ENCODE measurements at regions not wholly inside any gene's neighbourhood (a gene's known extent, or its start where the extent isn't known, plus 50 kb on each side); places are given as distances from the start of the nearest gene placed in this dataset.

- no peak for DNase-seq
Observed at GRCh38 chr12:17528394-17528793, 561.6 kb downstream of the RERGL start.

GRCh38 chr12:17527021-17527420, 563.0 kb downstream of the RERGL start:
- DNase-seq, result no peak

- no peak for DNase-seq
Observed at GRCh38 chr12:17511369-17511768, 578.6 kb downstream of the RERGL start.

DNA sequence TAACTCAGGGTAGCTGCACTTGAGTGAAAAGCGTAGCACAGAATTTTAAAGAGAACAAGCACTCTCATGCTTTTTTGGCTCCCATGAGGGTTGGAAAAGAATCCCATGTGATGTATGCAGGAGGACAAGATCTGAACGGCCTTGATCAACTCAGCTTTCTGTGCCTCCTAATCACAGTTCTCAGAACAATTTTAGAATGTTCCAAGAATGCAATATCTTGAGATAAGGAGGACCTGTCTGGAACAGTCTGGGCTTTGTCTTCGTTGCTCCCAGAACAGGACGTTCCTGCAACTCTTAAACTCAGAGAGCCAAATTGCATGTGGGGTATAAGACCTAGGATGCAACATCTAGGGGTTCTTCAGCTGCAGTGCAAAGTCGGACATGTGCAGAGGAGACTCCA, 582.7 kb downstream of the RERGL start:
- no peak for DNase-seq

GRCh38 chr12:17503742-17504141, 586.3 kb downstream of the RERGL start:
- no peak for DNase-seq

- DNase-seq, result no peak
Observed at GRCh38 chr12:17489452-17489851, 600.5 kb downstream of the RERGL start.

GRCh38 chr12:17478908-17479673, 610.9 kb downstream of the RERGL start:
- no peak for DNase-seq

DNA sequence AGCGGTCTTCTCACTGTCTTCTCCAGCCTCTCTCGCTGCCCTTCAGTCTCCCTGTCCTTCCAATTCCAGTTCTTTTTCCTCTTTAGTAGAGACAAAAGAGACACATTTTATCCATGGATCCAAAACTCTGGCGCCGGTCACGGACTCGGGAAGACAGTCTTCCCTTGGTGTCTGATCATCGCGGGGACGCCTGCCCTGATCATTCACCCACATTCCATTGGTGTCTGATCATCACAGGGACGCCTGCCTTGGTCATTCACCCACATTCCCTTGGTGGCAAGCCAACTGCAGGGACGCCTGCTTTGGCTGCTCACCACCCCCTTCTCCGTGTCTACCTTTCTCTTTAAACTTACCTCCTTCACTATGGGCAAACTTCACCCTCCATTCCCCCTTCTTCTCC, 619.5 kb downstream of the RERGL start:
- no peak for DNase-seq

DNA sequence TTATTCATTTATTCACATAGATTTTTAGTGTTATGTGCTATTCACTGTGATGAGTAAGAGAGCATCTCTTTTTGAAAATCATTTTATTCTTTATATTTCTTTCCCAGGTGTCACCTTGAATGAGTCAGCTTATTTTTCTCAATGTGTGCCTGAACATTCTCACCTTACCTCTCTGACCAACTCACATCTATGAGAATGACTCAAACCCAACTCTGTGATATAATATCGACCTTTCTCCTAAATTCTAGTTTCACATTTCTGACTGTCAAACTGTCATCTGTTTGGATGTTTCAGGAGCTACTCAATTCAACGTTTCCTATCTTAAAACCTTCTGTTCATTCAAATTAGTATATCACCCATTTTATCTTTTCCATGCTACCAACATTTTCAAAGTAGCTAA, 630.8 kb downstream of the RERGL start:
- no peak for DNase-seq

- no peak for DNase-seq
Observed at GRCh38 chr12:17456486-17456885, 633.5 kb downstream of the RERGL start.

GRCh38 chr12:17438141-17438540, 651.9 kb downstream of the RERGL start:
- DNase-seq, result no peak

- no peak for DNase-seq
Observed at GRCh38 chr12:17416748-17417147, 673.2 kb downstream of the RERGL start.

DNA sequence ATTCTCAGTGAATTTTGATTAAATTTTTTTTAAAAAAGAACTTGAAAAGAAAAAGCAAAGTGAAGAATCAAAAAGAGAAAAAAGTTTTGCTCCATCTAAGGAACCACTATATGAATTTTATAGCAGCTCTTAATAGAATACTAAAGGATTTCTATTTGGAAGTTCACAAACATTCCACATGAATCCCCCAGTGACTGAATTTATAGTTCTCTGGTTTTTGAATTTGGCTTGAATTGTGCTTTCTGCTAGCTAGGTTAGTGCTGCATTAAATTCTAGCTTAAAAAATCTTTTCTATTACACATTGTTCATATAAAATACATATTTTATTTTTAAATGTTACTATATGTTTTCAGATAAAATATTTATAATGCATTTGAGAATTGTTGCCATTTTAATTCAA, 675.4 kb downstream of the RERGL start:
- no peak for DNase-seq

- DNase-seq, result no peak
Observed at GRCh38 chr12:17411662-17412061, 678.3 kb downstream of the RERGL start.

- DNase-seq, result no peak
Observed at GRCh38 chr12:17388679-17389078, 701.3 kb downstream of the RERGL start.

DNA sequence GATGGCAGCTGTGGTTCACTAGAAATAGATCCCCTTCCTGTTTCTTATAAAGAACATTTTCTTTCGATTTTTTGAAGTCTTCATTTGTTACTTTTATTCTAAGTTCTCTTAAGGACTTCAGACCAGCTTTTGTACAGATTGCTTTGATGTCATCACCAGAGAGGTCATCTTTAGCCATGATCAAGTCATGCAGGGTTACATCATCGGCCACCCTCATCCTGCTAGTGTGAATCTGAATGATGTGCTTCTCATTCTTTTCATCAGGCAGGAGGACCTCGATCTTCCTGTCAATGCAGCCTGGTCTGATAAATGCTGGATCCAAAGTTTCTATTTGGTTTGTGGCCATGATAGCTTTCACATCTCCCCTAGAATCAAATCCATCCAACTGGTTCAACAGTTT, 706.7 kb downstream of the RERGL start:
- DNase-seq, result no peak

GRCh38 chr12:17381211-17381610, 708.8 kb downstream of the RERGL start:
- no peak for DNase-seq

GRCh38 chr12:17372508-17372907, 717.5 kb downstream of the RERGL start:
- peak; percentile 65 to 94 for DNase-seq

DNA sequence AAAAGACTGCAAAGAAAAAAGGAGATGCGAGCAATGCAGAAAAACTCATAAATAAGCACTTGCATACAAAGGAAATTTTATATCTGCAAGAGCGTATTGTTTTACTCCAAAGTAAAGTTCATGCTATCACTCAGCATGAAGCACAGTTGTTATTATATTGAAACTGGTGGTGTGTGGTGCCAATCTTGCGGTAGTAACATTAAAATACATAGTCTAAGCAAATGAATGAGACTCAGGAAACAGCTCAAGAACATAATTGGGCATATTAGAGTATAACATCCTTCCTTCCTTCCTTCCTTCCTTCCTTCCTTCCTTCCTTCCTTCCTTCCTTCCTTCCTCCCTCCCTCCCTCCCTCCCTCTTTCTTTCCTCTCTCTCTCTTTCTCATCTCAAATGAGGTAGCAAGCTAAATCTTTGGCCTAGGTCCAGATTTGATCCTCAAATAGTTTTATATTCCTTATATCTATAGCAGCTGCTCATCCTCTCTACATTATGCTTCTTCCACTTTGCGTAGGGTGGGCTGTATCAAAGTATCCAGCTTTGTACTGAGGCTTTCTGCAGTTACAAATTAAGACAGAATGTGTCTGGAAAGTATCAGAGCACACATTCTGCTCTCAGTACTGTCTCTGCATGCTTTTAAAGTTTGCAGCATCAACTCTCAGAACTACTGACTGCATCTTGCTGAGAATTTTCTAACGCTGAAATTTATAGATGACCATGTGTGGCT, 718.3 kb downstream of the RERGL start:
- DNase-seq, result peak in 1 of 2 experiments; percentile 14

DNA sequence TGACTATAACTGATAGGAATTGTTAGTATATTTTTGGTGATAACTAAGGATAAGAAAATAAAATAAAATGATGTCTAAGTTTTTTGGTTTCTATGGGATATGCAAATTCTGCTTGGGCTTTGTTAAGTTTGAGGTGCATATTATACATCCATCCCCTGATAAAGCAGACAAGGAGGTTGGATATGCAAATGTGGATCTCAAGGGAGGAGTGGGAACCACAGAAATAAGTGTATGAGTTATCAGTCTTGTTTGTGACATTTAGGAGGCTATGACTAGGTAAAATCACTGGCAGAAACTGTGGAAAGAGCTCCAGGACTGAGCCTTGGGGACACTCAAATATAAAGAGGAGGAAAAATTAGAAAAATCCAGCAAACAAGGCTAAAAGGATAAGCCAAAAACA, 719.4 kb downstream of the RERGL start:
- DNase-seq, result no peak

DNA sequence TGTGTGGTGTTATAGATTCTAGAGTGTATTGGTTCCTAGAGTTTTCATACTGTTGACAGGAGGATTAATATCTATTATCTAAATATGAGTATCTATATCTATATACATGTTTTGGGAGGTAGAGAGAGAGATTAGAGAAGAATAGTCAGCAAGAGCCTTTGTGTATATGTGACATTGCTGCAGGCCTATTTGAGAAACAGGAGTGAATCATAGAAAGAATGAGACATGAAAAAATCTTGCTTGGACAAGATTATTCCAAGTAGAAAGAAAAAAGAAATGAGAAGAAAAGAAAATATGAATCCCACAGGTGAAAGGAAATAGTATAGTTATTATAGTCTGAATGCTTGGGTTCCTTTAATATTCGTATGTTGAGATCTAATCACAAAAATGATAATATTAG, 720.4 kb downstream of the RERGL start:
- no peak for DNase-seq

- DNase-seq, result no peak
Observed at GRCh38 chr12:17361224-17361623, 728.8 kb downstream of the RERGL start.

DNA sequence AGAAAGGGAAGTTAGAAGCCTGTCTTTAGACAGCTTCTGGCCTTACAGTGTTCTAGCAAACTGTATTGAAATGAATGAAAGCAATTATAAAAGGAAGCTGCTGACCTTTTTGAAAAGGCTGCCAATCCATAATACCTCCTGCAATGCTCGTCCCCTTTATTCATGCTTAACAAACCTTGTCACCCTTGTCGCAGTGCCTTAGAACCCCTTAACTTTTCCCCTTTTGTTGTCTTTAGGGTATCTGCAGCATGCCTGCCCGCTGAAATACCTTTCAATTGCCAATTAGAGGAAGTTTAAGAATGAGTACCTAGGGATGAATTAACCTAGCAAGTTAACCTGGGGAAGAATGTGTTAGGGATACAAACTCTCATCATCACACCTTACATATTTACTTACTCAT, 731.2 kb downstream of the RERGL start:
- no peak for DNase-seq

GRCh38 chr12:17357396-17357795, 732.6 kb downstream of the RERGL start:
- peak in 1 of 2 experiments; percentile 36 for DNase-seq

- no peak for DNase-seq
Observed at GRCh38 chr12:17352164-17352563, 737.8 kb downstream of the RERGL start.

Measured in NCI-H446 (cell line).